Thyroid gland (tissue), 4 donors: ENCODE measurements at regions not wholly inside any gene's neighbourhood (a gene's known extent, or its start where the extent isn't known, plus 50 kb on each side); places are given as distances from the start of the nearest gene placed in this dataset.

ENCODE experiments used
- CTCF ChIP-seq, 6 experiments: fragments of 200-600 bp in 3 of 6; fragments of 450-650 bp in 3 of 6; sonication (generic) in 3 of 6; IDR thresholded peaks; one replicate each; pipeline ENCODE4 v1.5.1; 2016 to 2019; ENCODE audit warnings: antibody characterized with exemption in 6 of 6, mild to moderate bottlenecking in 2 of 6, inconsistent platforms in 1 of 6, moderate library complexity in 1 of 6
- POLR2A ChIP-seq, 2 donors: fragments of 450-650 bp; IDR thresholded peaks; one replicate each; pipeline ENCODE4 v1.6.1; 2017; ENCODE audit warnings: antibody characterized with exemption in 2 of 2, mild to moderate bottlenecking in 2 of 2, moderate library complexity in 1 of 2

- no peak for TF ChIP-seq CTCF (IDR thresholded peaks at IDR 0.05)
- no peak for TF ChIP-seq POLR2A (IDR thresholded peaks at IDR 0.05)
These were observed 516.7 kb upstream of the HTR2A start for GRCh38 chr13:47413526-47413925.
